DMS53 treated with DMSO at 0.1 percent for 48 hours (cell line): ENCODE measurements at regions not wholly inside any gene's neighbourhood (a gene's known extent, or its start where the extent isn't known, plus 50 kb on each side); places are given as distances from the start of the nearest gene placed in this dataset.
A peak's percentile ranks its signal among the peaks of the same experiment; 100 is the strongest.
"Not testable (repeated sequence)": the region's sequence is repeated elsewhere in the genome, so short reads cannot be mapped to it uniquely, and the experiment has no call there.

Experiments used
- DNase-seq: peaks from one replicate; lab custom pipeline; 2025; ENCODE audit not compliant: unreplicated experiment; lab: John Stamatoyannopoulos, UW

DNA sequence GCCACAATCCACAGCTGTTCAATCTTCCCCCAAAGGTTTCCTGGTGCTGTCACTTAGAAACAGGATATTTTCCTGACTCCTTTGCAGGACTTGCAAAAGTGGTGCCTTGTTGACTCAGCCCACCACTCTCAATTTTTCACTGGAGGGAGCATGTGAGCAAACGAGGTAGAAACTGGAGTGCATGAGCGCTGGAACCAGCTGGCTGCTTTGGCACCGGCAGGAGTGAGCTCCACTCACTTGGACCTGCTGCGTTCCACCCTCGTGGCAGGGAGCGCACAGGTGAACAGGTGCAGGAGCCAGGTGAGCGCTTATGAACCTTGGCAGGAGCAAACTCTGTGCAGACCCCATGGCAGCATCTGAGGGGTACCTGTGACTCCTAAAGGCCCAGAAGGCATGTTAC lies 364.1 kb upstream of the RORB start:
- no peak for DNase-seq

GRCh38 chr9:74133921-74134320 lies 363.2 kb upstream of the RORB start:
- DNase-seq = no peak

- DNase-seq = peak; percentile 66
Measured at GRCh38 chr9:74138182-74138581, 359.0 kb upstream of the RORB start.

DNA sequence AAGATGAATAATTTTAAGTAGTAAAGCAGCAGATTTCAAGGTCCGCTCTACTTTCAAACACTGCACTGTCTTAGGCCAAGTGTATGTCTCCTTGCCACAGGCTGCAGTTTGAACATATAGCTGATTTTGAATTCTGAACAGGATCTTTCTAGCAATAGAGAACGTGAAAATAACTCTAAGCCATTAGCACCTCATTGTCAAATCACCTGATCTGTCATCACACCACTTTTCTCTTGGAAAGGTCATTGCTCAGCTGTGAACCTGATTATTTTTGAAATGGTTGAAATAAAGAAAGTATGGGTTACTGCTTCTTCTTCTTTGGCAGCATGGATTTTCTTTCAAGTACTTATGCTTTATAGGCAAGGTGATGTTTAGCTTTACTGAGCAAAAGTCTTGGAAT lies 357.0 kb upstream of the RORB start:
- no peak for DNase-seq

DNA sequence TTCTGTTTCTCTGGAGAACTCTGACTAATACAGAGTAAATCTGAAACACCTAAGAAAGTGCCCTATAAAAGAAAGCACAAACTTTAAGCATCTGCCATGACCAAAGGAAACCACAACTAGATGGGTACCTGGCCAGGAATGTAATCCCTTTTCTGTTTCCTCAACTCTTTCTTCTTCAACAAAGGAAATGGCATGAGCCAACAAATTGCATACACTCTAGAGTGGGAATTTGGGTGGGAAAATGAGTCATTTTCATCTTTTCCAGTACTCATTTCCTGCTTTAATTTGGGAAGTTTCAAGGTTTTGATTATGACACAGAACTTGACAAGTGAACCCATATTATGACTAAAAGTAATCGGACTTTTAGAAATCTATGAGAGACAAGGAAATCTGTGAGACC lies 349.2 kb upstream of the RORB start:
- no peak for DNase-seq

- DNase-seq = no peak
Measured at GRCh38 chr9:74172874-74173273, 324.3 kb upstream of the RORB start.

DNA sequence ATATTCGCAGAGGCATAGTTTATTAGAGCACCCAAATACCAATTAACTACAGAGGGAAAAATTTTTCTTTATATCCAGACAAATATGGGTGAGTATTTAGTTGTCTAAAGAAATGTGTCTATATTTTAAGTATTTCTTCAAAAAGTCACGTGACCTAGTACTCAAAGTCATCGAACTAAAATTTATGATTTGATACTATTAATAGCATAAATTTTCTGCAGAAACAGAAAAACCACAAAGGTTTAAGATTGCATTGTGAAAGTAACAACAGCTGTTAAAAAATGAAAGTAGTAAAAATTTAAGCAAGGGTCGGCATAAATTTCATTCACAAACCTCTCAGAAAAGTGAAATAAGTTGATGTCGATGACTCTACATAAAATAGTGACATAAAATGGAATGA lies 323.9 kb upstream of the RORB start:
- DNase-seq = no peak

DNA sequence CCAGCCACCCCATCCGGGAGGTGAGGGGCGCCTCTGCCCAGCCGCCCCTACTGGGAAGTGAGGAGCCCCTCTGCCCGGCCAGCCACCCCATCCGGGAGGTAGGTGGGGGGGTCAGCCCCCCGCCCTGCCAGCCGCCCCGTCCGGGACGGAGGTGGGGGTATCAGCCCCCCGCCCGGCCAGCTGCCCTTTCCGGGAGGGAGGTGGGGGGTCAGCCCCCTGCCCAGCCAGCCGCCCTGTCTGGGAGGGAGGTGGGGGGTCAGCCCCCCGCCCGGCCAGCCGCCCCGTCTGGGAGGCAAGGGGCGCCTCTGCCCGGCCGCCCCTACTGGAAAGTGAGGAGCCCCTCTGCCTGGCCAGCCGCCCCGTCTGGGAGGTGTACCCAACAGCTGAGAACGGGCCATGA lies 299.4 kb upstream of the RORB start:
- DNase-seq = not testable (repeated sequence)

DNA sequence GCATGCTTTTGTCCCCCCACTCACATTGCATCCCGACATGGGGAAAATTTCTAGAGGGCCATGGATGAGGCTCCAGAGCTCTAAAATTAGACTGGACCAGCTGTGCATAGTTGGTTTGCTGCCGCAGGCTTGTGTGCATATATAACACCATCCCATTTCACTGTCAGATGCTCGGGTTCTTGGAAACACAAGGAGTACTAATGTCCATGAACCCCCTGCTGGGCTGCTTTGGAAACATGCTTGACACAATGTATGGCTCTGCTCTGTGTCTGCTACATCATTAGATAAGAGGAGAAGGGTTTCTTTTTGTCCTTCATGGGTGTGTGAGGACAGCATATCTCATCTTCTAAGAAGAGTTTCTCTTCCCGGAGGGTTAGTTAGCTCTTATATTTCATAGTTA lies 292.1 kb upstream of the RORB start:
- no peak for DNase-seq

GRCh38 chr9:74218385-74219063 lies 278.6 kb upstream of the RORB start:
- DNase-seq = no peak

GRCh38 chr9:74220327-74220726 lies 276.8 kb upstream of the RORB start:
- no peak for DNase-seq

DNA sequence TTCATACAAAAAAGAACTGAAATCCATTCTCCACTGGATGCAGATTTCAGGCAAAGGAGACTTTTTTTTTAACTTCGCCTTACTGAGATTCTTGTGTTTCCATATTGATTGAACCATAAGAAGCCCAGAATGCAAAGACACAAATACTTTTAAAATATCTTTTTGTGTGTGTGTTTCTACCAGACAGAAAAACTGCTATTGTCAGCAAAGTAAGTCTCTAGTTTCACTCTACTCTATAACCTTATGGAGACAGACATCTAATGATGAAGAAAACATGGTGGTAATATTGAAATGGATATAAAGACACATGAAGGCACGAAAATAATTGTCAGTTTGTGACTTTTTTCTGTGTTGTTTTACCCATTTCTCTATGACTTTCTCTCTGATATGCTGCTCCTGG lies 260.3 kb upstream of the RORB start:
- DNase-seq = no peak

- DNase-seq = no peak
Measured at GRCh38 chr9:74245866-74246497, 251.2 kb upstream of the RORB start.

- DNase-seq = no peak
Measured at GRCh38 chr9:74255489-74255984, 241.6 kb upstream of the RORB start.

GRCh38 chr9:74275872-74276508 lies 221.1 kb upstream of the RORB start:
- DNase-seq = no peak

GRCh38 chr9:74277532-74277931 lies 219.6 kb upstream of the RORB start:
- no peak for DNase-seq

DNA sequence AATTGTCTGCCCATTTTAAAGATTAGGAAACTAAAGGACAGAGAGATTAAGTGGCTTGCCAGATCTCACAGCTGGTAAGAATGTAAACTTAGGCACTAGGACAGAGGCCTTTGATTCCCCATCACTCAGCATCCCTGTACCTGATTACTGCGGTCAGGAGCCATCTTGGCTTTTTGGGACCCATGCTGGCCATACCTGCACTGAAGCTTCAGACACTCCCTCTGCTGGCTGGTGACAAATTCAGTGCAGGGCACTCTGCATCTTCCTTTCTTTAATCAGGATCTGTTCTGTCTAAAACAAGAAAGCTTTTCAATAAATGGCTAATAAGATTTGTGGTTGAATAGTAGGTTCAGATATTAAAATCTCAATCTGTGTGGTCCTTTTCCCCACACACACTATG lies 215.5 kb upstream of the RORB start:
- no peak for DNase-seq

DNA sequence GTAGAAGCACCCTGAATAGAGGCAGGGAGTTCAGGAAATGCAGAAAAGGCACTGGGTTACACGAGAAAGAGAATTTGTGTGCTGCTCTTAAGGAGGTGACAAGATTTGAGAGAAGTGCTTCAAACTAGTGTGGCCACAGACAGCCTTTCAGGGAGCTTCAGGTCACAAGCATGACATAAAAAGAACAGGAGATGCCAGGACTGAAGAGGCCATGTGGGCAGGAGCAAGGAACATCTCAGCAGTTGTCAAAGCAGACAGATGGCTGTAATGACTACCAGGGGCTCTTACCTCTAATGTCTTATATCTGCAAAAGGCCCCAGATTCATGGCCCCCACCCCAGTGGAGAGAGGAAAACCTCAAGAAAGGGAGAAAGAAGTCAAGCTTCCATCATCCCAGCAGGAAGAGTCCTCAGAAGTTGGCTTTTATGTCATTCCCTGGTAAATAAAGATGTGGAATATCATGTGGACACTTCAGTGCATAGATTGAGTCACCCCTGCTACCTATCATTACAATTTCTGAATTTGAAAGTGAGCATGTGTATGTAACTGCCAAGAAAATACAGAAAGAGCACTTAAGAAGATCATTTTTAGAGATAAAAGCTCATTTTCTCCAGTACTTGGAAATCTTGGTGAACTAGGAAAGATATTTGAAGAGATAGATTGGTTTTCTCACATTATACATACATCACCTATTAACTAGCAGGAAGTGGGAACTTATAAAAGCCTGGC lies 214.4 kb upstream of the RORB start:
- no peak for DNase-seq

- DNase-seq = peak; percentile 7
Measured at GRCh38 chr9:74284581-74285450, 212.3 kb upstream of the RORB start.

DNA sequence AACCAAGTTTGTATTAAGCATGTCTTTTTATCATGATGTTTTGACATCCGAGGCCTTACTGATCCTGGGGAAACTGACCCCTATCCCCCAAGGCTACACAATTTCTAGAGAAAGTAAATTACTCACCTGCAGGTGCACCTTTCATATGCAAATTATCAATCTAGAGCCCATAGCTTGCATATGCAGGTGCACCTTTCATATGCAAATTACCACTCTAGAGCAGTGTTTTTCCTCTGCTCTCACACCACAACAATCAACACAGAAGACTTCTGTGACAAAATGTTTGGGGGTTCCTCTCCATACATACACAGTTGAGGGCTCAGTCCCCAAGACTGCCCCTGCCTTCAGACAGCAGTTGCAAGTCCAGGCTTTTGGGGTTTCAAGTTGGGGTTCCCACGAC lies 203.7 kb upstream of the RORB start:
- no peak for DNase-seq

DNA sequence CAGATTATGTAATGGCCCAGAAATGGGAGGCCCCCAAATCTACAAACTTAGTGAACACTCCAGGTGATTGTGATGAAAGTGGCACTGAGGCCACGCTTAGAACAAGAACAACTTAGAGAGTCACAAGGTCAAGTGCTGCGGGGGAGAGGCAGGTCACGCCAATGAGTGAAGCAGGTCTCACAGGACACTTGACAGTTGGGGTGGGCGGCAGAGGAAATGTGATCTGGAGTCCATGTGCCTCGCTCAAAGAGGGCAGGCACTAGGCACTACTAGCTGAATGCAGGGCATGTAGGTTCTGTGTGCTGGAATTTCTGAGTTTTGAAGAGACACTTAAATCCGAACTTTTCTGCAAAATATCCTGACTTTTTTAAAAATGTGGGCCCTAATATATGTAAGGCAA lies 193.2 kb upstream of the RORB start:
- no peak for DNase-seq
